Nephron progenitor cell (in vitro differentiated cells): ENCODE measurements at regions not wholly inside any gene's neighbourhood (a gene's known extent, or its start where the extent isn't known, plus 50 kb on each side); places are given as distances from the start of the nearest gene placed in this dataset.
A peak's percentile ranks its signal among the peaks of the same experiment; 100 is the strongest.

ENCODE experiments used
- DNase-seq: peaks from one replicate; pipeline ENCODE4 v3.0.0; 2021
- H3K27ac Mint-ChIP-seq: 2 replicates; pipeline ENCODE4 v1.8.0; 2021; ENCODE audit warnings: mild to moderate bottlenecking, moderate library complexity, mixed read lengths
- H3K27me3 Mint-ChIP-seq: 2 replicates; pipeline ENCODE4 v1.8.0; 2021; ENCODE audit warnings: mild to moderate bottlenecking, low read depth, mixed read lengths; ENCODE audit not compliant: poor library complexity
- H3K36me3 Mint-ChIP-seq: 2 replicates; pipeline ENCODE4 v1.8.0; 2021; ENCODE audit warnings: low read depth, mixed read lengths
- H3K4me1 Mint-ChIP-seq: 2 replicates; pipeline ENCODE4 v1.8.0; 2021; ENCODE audit warnings: mixed read lengths
- H3K4me3 Mint-ChIP-seq: 2 replicates; pipeline ENCODE4 v1.8.0; 2021; ENCODE audit warnings: mild to moderate bottlenecking, moderate library complexity, mixed read lengths
- H3K9me3 Mint-ChIP-seq: 2 replicates; pipeline ENCODE4 v1.8.0; 2021; ENCODE audit warnings: mild to moderate bottlenecking, moderate library complexity, mixed read lengths
- TF ChIP-seq, protein P1 (sequence below): fragments of 200-600 bp; sonication (generic); IDR thresholded peaks from 2 replicates; pipeline ENCODE4 v1.5.0; 2021; ENCODE audit warnings: antibody characterized with exemption

DNA sequence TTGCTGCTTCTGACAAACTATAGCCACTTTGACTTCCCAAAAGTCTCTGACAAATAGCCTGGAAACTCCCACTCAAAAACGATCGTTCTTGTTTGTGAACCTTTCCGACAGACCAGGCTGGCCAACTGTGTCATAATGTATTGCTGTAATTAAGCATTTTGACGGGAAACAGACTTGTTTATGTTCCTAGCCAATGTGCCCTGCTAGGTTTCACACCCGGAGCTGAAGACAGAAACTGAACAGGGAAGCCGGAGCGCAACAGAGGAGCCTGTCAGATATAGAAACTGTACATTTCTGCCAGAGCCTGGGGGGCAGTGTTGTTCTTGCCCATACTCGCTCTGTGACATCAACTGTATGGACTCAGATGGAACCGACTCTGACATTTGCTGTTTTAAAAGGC is 55.3 kb upstream of the C7orf33 start:
- Mint-ChIP-seq H3K36me3 (no peaks in the 10 kb centered on the region), H3K4me3 (no peak overlapping the region), H3K9me3 (peaks cover 16% of the 10 kb centered on the region), H3K27me3 (peaks cover 6% of the 10 kb centered on the region), H3K4me1 (peaks cover 25% of the 10 kb centered on the region), H3K27ac (peak overlapping the region; percentile 98)
- peak; percentile 7 for DNase-seq
- TF ChIP-seq, protein P1, sequence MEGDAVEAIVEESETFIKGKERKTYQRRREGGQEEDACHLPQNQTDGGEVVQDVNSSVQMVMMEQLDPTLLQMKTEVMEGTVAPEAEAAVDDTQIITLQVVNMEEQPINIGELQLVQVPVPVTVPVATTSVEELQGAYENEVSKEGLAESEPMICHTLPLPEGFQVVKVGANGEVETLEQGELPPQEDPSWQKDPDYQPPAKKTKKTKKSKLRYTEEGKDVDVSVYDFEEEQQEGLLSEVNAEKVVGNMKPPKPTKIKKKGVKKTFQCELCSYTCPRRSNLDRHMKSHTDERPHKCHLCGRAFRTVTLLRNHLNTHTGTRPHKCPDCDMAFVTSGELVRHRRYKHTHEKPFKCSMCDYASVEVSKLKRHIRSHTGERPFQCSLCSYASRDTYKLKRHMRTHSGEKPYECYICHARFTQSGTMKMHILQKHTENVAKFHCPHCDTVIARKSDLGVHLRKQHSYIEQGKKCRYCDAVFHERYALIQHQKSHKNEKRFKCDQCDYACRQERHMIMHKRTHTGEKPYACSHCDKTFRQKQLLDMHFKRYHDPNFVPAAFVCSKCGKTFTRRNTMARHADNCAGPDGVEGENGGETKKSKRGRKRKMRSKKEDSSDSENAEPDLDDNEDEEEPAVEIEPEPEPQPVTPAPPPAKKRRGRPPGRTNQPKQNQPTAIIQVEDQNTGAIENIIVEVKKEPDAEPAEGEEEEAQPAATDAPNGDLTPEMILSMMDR, result no peak

DNA sequence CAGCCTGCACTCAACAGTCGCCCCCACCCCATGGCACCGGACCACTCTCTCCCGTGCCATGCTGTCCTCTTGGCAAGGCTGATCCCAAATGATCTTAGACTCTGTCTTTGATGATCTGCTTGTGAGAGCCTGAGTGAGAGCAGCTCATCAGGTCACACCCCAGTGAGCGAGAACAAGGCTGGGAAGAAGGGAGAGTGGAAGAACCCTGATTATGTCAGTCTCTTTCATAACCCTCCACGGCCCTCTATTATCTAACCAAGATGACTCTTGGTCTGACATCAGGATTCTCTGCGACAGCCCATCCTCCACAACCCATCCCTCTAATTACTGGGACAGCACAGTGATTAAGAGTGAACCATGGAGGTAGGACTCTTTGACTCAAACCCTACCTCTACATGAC is 53.1 kb upstream of the C7orf33 start:
- Mint-ChIP-seq H3K36me3 (no peaks in the 10 kb centered on the region), H3K4me3 (no peak overlapping the region), H3K27me3 (peaks cover 1% of the 10 kb centered on the region), H3K9me3 (peaks cover 7% of the 10 kb centered on the region), H3K27ac (no peak overlapping the region), H3K4me1 (peaks cover 25% of the 10 kb centered on the region)
- DNase-seq, result no peak
- TF ChIP-seq, protein P1, result no peak

DNA sequence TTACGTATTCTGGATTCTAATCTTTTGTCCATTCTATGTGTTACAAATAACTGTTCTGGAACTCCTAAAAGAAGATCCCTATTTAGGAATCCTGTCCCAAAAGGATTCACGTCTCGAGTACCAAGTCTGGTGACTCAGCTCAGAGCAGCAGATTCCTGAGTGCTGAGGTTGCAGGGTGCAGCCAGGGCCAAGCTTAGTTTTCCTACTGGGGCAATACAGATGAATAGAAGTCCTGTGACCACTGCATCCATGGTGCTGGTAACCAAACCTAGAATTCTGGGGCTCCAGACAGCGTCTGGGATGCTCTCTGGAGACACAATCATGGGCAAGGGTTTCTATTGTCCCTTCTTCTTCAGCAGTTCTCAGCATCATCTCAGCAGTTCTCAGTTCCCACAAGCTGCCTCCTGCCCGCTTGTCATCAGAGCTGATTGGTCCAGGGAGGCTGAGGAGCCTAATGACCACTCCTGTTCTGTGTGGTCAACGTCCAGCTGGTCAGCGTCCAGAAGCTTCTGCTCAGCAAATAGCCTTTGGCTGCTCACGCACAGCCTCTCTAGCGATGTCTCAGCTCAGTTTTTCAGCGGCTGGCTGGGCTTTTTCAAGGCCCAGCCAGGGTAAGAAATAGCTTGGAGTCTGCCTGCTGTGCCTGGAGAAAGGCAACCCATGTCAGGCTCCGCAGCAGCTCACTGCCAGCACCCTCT is 50.4 kb upstream of the C7orf33 start:
- H3K9me3 Mint-ChIP-seq, result peaks cover under 1% of the 10 kb centered on the region
- no peak overlapping the region for H3K27ac Mint-ChIP-seq
- no peak overlapping the region for H3K4me3 Mint-ChIP-seq
- H3K4me1 Mint-ChIP-seq, result peaks cover 23% of the 10 kb centered on the region
- no peaks in the 10 kb centered on the region for H3K36me3 Mint-ChIP-seq
- H3K27me3 Mint-ChIP-seq, result peaks cover 5% of the 10 kb centered on the region
- TF ChIP-seq, protein P1, result no peak
- no peak for DNase-seq
